ENCODE measurements at regions not wholly inside any gene's neighbourhood (a gene's known extent, or its start where the extent isn't known, plus 50 kb on each side); places are given as distances from the start of the nearest gene placed in this dataset.
A peak's percentile ranks its signal among the peaks of the same experiment; 100 is the strongest.

- Histone ChIP-seq H3K4me3 (ENCODE audit: low read depth, low read length) (peak overlapping the region; percentile 29), H3K27me3 (ENCODE audit: control insufficient read depth, insufficient read depth, low read length) (no peaks in the 10 kb centered on the region), H3K36me3 (ENCODE audit: control insufficient read depth, insufficient read depth, low read length) (no peaks in the 10 kb centered on the region)
- TF ChIP-seq CTCF (IDR thresholded peaks at IDR 0.05; ENCODE audit: insufficient read depth, low read length, poor library complexity, severe bottlenecking): no peak
- no peak for DNase-seq (ENCODE audit: low read depth)
Observed at GRCh38 chr7:130940326-130940725, 206.3 kb upstream of the KLF14 start.

DNA sequence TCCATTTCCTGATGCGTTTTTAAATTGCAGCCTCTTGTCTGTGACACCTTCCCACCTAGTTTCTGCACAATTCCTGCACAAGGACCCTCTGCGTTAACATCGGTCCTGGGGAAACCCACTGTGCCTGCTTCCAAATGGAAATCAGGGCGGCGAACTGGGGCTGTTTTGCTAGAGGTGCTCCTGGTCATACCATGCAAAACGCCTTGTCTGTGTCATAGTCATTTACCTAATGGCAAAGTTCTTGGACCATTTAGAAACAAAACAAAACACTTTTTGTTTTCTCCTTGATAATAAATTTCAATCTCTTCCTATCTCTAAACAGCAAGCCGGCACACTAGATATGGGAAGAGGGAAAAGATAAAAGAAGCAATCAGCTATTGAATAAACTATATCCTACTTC lies 206.9 kb upstream of the KLF14 start:
- Histone ChIP-seq H3K4me3 (ENCODE audit: low read depth, low read length) (peak overlapping the region; percentile 29), H3K27me3 (ENCODE audit: control insufficient read depth, insufficient read depth, low read length) (no peaks in the 10 kb centered on the region), H3K36me3 (ENCODE audit: control insufficient read depth, insufficient read depth, low read length) (no peaks in the 10 kb centered on the region)
- DNase-seq (ENCODE audit: low read depth): no peak
- no peak for TF ChIP-seq CTCF (IDR thresholded peaks at IDR 0.05; ENCODE audit: insufficient read depth, low read length, poor library complexity, severe bottlenecking)

DNA sequence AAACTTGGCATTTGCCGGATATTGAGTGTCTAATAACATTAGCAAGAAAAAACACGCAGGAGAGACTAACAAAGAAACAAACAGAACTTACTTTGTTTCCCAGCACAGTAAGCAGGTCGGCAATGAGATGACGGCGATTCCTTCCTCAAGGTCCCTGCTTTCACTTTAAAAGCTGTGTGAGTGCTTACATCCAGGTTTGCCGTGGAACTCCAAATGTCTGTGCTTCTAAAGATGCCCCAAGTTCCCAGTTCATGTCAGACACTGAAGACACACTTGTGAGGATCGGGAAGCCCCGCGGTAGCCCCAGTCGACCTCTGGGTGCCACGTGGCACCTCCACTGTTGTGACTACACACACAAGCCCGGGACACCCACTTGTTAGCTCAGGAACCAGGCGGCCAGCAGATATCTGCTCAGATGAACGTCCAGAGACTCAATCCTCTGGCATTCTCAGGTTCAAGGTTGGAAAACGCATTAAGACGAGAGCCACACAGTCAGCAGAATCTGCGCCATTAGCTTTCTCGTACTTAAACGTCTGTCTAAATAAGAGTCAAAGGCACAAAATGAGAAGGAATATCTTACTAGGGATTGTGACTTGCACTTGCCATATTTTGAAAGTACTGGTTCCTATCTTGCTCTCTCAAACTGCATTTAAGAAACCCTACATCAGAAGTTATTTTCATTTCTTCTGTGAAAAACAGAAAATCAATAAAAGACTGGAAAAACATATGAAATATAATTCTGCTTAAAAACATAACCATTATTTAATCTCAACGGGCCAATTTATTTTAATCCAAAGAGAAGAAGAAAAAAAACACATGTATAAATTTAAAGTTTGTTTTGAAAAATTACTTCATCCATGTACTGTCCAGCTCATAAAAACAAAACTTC lies 207.6 kb upstream of the KLF14 start:
- Histone ChIP-seq H3K4me3 (ENCODE audit: low read depth, low read length) (peak overlapping the region; percentile 29), H3K27me3 (ENCODE audit: control insufficient read depth, insufficient read depth, low read length) (no peaks in the 10 kb centered on the region), H3K36me3 (ENCODE audit: control insufficient read depth, insufficient read depth, low read length) (no peaks in the 10 kb centered on the region)
- no peak for DNase-seq (ENCODE audit: low read depth)
- TF ChIP-seq CTCF (IDR thresholded peaks at IDR 0.05; ENCODE audit: insufficient read depth, low read length, poor library complexity, severe bottlenecking): no peak

DNA sequence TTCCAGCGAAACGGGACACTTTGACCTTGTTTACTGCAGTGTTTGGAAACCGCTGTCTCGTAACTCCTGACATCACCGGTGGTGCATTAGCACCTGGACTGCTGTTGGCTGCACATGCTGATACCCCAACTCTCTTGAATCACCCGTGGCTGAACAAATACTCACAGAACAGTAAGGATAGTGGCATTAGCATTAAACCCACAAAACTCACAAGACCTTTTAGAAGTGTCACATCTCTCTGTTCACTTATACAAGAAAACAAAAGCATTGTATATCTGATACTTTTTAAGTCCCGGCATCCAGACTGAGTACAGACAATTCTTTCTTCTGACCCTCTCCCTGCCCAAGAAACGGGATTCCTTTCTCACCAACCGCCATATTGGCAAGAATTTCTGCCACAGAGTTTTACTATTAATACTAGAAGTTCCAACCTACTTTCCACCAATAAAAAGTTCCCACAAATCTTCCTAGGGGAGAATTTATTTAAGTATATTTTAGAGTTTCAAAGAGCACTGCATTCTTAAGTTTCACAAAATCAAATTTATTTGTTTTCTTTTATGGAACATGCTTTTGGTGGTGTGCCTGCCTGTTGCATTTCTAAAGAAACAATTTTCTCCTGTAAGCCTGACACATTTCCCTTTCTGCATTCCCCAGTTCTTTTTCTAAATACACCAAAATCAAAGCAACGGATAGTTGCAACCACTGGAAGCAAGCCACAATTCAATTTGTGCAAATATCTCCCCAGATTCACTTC lies 208.4 kb upstream of the KLF14 start:
- Histone ChIP-seq H3K27me3 (ENCODE audit: control insufficient read depth, insufficient read depth, low read length) (no peaks in the 10 kb centered on the region), H3K4me3 (ENCODE audit: low read depth, low read length) (no peak overlapping the region), H3K36me3 (ENCODE audit: control insufficient read depth, insufficient read depth, low read length) (no peaks in the 10 kb centered on the region)
- no peak for DNase-seq (ENCODE audit: low read depth)
- no peak for TF ChIP-seq CTCF (IDR thresholded peaks at IDR 0.05; ENCODE audit: insufficient read depth, low read length, poor library complexity, severe bottlenecking)

DNA sequence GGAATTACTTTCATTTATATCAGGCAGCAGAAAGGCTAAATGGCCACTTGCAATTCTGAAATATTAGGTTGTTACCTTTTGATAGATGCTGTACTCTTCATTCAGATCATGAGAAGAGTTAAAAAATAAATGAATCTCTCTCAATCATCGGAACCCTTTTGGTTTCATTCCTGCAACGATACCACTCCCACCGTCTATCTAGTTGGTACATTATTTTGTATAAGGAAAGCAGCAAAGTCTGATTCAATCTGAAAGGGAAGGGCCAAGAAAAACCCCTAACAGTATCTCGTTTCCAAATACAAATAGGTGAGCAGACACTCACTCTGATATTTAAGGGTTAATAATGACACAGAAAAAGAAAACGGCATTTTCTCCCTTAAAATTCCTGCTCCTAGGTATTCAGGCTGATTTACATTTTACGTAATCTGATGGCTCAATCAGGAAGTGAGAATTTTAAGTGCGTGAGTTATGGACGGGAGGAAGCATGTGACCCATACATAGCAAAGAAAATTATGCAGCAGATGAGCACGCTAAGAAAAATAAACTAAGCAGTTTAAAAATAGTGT lies 209.4 kb upstream of the KLF14 start:
- no peak for TF ChIP-seq CTCF (IDR thresholded peaks at IDR 0.05; ENCODE audit: insufficient read depth, low read length, poor library complexity, severe bottlenecking)
- no peaks in the 10 kb centered on the region for H3K36me3 ChIP-seq (ENCODE audit: control insufficient read depth, insufficient read depth, low read length)
- H3K4me3 ChIP-seq (ENCODE audit: low read depth, low read length): peak overlapping the region; percentile 21
- no peaks in the 10 kb centered on the region for H3K27me3 ChIP-seq (ENCODE audit: control insufficient read depth, insufficient read depth, low read length)
- DNase-seq (ENCODE audit: low read depth): no peak

Measured in kidney epithelial cell (primary cell).